HG03432 (cell line): ENCODE measurements at regions not wholly inside any gene's neighbourhood (a gene's known extent, or its start where the extent isn't known, plus 50 kb on each side); places are given as distances from the start of the nearest gene placed in this dataset.
"Not testable (repeated sequence)": the region's sequence is repeated elsewhere in the genome, so short reads cannot be mapped to it uniquely, and the experiment has no call there.

Experiments
- ATAC-seq: cut with Tn5 transposase; IDR thresholded peaks from one replicate; pipeline ENCODE4 v1.9.1; 2021; ENCODE audit warnings: mild to moderate bottlenecking, moderate library complexity; ENCODE audit not compliant: unreplicated experiment

DNA sequence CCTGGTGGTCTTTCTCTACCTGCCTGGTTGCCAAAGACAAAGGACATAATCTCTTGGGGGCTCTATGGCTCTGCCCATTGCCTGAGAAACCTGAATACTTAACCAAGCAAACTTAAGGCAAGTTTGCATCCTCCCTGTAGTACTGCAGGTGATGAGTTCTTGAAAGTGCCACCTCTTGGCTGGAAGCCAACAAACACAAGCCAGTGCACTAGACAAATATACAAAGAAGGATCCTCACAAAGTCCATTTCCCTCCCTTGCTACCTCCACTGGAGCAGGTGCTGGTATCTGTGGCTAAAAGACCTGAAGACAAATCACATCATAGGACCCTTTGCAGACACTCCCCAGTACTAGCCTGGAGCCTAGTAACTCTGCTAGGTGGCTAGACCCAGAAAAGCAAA lies 772.3 kb downstream of the SI start:
- no peak for ATAC-seq

DNA sequence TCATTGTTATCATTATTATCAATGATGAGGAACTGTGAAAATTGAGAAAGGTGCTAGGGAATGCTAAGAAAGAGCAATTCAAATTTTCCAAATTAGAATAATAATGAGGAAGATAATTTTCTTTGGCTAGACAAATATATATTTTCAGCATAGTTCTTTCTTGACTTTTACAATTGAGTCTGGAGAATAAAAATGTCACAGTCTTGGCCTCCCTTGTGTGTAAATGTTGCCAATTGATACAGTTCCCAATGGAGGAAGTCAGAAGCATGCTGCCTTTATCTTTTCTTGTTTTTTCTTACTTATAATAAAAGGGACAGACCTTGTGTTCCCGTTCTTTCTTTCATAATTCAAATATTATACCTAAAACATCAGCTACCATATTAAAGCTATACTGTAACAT lies 774.4 kb downstream of the SI start:
- ATAC-seq = no peak

- no peak for ATAC-seq
These were observed 775.7 kb downstream of the SI start for GRCh38 chr3:164302622-164303021.

- not testable (repeated sequence) for ATAC-seq
These were observed 786.8 kb downstream of the SI start for GRCh38 chr3:164291486-164291885.

DNA sequence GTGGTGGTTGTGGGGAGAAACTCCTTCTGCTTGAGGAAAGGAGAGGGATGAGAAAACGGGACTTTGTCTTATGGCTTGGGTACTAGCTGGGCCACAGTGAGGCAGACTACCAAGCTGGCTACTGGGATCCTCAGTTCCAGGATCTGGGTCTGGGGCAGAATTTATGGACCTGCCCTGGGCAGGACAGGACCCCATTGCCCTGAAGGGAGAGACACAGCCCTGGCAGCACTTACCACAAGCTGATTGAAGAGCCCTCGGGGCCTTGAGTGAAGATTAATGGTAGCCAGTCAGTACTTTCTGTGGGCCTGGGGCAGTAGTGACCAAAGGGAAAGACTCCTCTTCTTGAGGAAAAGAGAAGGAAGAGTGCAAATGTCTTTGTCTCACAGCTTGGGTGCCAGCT lies 799.7 kb downstream of the SI start:
- ATAC-seq = no peak

- ATAC-seq = no peak
These were observed 811.2 kb downstream of the SI start for GRCh38 chr3:164267053-164267452.

DNA sequence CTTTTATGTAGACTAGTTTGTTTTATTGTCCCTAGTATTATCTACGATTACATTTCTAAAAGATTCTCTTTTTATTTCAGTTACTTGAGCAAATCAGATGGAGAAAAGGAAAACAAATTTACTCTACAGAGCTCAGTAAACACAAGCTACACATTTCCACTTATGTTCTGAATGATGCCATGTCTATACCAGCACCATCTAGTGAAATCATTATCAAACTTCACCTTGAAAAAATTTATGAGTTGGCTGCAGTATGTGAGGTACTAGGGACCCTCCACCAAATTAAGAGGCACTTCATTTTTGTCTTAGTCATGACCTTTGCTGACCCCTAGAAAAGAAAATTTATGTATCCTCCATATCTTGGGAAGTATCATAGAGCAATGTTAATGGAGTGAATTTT lies 827.4 kb downstream of the SI start:
- ATAC-seq = no peak

- ATAC-seq = no peak
These were observed 841.4 kb downstream of the SI start for GRCh38 chr3:164236851-164237250.

DNA sequence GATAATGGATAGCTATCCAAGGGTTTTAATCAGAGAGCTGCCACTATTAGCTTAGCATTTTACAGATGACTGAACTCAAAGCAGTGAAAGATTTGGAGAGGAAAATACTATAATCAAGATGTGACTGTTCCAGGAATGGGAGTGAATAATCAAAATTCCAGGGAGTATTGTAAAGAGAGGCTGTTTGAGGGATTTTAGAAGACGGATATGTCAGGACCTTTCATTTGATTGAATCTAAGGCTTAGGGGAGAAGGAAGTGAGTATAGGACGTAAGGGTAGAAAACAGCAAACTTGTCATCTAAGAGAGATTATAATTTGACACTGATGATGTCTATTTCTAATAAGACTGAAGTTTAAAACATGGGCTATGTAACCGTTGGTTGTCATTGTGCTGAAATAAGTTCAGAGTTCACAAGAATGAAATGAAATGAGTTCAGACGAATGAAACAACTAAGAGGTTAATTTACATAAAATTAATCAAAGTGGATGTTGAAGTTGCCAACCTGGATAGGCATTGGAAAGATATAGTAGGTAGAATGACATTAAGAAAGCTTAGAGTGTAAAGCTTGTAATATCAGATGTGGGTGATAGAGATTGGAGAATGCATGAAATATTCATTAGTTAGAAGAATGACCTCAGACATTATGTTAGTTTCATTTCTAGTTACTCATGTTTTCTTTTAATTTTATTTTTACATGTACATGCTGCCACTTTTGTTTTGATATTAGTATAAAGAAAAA lies 842.8 kb downstream of the SI start:
- ATAC-seq = no peak

DNA sequence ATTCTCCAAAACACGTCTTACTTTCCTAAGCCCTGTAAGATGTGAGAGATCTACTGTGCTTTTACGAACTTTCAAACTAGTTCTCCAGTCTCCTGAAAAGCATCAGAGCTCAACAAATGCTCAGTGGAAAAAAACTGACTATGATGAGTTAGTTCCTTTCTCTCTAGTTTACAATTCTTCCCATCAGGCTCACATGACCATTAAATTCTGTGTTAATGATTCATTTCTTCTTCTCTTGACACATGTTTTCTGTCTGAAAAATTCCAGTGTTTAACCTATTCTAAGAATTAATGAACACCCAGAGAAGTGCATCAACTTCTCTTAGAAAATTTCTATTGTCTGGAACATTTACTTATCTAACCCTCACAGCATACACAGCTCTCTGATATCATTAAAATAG lies 844.3 kb downstream of the SI start:
- no peak for ATAC-seq

GRCh38 chr3:164231718-164232117 lies 846.6 kb downstream of the SI start:
- no peak for ATAC-seq

DNA sequence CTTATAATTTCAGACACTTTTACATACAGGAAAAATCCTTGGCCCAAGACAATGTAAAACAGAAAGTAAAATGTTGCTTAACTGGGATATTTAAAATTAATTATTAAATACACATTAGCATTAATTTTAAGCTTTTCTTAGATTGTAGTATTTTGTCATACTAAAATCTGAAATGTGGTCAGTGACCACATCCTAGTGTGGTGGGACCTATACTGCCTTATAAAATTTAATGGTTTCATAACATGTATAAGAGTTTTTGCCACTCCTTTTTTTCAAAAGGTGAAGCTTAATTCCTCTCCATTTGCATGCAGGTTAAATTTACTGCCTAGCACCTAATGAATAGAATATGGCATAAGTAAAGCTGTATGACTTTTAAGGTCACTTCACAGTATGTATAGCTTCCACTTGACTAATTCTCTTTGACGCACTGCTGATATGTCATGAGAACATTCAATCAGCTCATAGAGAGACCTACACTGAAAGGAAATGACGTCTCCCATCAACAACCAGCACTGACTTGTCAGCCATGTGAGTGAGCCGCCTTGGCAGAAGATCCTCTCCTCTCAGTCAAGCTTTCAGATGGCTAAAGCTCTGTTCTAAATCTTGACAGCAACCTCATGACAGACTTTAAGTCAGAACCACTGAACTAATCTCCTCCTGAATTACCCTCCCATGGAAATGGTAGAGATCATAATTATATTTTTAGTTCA lies 847.8 kb downstream of the SI start:
- peak; percentile 65 for ATAC-seq

- ATAC-seq = no peak
These were observed 854.2 kb downstream of the SI start for GRCh38 chr3:164224126-164224525.

DNA sequence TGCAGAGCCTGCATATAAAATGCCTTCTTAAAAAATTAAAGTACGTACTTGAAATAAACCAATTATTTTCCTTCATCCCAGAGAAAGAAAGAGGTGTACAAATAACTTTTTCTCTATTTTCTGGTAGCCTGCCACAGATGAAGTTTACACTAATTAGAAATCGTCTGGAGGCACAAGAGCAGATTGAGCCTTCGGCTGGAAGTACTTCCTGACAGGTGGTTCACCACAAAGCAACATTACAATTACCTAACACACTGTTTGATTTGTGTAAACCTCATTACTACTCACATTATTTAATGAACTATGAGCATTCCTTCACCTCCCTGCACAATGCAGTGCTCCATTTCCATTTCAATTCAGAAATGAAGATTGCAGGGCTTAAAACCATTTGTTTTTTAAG lies 856.1 kb downstream of the SI start:
- no peak for ATAC-seq

GRCh38 chr3:164221297-164221696 lies 857.0 kb downstream of the SI start:
- no peak for ATAC-seq

DNA sequence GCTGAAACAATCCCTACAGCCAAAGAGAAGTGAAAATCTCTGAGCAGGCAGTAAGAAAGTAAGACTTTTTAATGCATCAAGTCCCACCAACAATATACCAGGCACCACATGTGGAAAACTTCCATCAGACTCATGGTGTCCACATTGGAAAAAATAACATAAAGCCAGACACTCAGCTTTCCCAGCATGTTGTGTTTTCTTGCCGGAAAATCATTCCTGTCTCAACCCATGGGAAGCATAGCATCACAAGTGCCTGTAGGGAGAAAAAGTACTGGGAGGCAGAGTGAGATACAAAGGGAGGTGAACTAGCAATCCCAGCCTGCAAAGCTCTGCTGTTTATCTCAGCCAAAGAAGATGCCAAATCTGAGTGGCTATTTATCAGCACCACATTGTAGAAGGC lies 868.9 kb downstream of the SI start:
- ATAC-seq = no peak

DNA sequence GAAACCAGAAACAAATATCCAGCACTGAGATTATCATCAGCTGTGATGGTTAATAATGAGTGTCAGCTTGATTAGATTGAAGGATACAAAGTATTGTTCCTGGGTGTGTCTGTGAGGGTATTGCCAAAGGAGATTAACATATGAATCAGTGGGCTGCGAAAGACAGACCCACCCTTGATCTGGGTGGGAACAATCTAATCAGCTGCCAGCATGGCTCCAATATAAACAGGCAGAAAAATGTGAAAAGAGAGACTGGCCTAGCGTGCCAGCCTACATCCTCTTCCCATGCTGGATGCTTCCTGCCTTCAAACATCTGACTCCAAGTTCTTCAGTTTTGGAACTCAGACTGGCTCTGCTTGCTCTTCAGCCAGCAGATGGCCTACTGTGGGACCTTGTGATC lies 869.5 kb downstream of the SI start:
- ATAC-seq = no peak

GRCh38 chr3:164208048-164208447 lies 870.2 kb downstream of the SI start:
- ATAC-seq = no peak

DNA sequence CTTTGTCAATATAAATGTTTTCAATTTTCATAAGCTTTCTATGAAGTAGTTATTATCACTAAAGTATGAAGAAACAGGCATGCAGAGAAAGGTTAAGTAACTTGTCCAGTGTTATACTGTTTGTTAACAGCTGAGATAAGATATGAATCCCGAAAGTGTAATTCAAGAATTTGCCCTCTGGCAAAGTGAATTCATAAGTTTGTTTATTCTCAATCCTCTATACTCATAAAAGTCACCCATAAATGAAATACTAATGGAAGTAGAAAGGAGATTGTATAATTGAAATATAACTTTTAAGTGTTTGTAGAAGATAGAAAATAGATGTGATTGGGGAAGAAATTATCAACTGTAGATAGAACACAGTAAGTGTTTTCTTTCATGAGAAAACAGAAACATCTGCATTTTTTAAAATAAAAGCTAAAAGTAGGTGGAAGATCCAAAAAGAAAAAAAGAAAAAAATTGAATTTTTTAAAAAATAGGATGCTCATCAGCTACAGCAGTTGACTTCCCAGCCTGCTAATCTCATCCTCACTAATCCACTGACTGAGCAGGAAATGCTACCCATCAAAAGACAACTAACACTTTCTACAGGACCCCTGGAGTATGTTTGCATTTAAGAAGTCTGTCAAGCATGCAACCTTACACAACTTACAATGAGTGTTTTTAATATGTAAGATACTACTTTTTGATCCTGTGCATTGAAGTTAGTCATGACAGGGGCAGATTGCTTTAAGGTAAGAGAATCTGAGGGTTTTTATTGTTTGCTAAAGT lies 878.1 kb downstream of the SI start:
- ATAC-seq = no peak

DNA sequence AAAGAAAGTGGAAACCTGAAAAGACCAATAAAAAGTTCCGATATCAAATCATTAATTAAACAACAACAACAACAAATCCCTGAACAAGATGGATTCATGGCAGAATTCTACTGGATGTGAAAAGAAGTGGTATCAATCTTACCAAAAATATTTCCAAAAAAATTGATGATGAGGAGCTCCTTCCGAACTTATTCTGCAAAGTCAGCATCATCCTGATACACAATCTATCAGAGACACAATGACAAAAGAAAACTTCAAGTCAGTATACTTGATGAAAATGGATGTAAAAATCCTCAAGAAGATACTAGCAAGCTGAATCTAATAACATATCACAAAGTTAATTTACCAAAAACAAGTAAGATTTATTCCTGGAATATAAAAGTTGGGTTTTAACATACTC lies 881.8 kb downstream of the SI start:
- ATAC-seq = no peak

DNA sequence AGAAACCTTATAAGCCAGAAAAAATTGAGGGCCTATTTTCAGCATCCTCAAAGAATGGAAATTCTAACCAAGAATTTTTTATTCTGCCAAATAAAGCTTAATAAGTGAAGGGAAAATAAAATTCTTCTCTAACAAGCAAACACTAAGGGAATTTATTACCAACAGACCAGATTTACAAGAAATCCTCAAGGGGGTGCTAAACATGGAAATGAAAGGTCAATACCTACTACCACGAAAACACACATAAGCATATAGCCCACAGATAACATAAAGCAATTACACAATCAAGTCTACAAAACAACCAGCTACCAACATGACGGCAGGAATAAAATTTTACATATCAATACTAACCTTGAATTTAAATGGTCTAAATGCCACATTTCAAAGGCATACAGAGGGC lies 883.5 kb downstream of the SI start:
- no peak for ATAC-seq

DNA sequence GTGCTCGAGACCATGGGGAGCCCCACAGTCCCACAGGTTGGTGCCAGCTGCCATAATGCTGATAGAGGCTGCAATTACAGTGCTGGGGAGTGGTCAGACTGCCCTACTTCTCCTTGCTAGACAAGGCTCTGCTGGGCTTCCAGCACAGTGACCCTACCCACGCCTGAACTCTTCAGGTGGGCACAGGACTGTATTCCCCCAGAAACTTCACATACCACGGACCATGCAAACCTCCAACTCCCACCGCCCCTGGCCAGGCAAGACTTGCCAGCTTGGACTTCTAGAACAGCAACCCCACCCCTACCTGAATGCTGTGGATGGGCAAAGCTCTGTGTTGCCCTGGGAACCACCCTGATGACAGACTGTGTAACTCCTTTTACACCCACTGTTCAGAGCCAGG lies 885.3 kb downstream of the SI start:
- no peak for ATAC-seq
